HFF-Myc (cell line): ENCODE measurements at regions not wholly inside any gene's neighbourhood (a gene's known extent, or its start where the extent isn't known, plus 50 kb on each side); places are given as distances from the start of the nearest gene placed in this dataset.

ENCODE experiments used
- DNase-seq: peaks from one replicate; pipeline ENCODE4 v3.0.0-alpha.2; 2011; ENCODE audit warnings: low read depth; ENCODE audit errors: extremely low read depth
- H3K4me3 ChIP-seq: replicated peaks from 2 replicates; pipeline ENCODE4 v1.5.1; 2011; ENCODE audit warnings: low read depth, mild to moderate bottlenecking, control low read depth, low read length
- TF ChIP-seq, protein P1 (sequence below): IDR thresholded peaks from 2 replicates; pipeline ENCODE4 v1.5.1; 2012; ENCODE audit warnings: mild to moderate bottlenecking, low read depth, low read length, control low read depth; ENCODE audit errors: missing control alignments

DNA sequence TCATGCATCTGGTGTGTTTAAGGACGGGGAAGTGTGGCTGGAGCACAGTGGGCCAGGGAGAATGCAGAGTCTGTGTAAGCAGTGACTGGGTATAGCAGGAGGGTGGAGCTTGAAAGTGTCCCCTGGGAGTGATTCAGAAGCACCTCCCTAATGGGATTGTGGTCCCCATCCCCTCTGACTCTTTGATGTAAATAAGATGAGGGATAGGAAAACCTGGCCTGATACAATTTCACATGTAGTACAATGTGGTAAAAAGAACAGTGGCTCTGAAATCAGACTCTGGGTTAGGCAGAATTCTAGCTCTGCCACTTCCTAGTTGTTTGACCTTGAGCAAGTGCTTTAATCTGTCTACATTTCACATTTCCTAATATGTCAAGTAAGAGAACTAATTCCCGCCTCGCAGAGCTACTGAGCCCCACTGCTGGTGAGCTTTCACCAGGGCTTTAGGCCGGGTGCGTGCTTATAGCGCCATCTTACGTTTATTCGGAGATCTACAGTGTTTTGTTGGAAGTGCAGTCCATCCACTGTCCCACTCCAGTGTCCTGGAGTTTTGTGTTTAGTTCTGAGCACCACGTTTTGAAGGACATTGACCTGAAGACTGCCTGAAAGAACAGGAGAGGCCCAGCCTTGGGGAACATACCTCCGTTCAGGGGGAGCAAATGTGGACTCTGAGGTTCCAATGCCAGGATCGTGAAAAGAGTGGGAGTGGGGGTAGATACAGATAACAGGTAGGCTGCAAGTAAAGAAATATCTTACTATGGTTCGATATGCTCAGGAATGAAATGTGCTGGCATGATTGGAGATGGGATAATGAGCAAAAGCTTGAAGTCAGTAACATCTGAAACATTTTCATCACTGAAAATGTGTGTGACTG lies 51.2 kb upstream of the TESK1 start:
- TF ChIP-seq, protein P1, sequence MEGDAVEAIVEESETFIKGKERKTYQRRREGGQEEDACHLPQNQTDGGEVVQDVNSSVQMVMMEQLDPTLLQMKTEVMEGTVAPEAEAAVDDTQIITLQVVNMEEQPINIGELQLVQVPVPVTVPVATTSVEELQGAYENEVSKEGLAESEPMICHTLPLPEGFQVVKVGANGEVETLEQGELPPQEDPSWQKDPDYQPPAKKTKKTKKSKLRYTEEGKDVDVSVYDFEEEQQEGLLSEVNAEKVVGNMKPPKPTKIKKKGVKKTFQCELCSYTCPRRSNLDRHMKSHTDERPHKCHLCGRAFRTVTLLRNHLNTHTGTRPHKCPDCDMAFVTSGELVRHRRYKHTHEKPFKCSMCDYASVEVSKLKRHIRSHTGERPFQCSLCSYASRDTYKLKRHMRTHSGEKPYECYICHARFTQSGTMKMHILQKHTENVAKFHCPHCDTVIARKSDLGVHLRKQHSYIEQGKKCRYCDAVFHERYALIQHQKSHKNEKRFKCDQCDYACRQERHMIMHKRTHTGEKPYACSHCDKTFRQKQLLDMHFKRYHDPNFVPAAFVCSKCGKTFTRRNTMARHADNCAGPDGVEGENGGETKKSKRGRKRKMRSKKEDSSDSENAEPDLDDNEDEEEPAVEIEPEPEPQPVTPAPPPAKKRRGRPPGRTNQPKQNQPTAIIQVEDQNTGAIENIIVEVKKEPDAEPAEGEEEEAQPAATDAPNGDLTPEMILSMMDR = peak; percentile 85
- H3K4me3 ChIP-seq = no peak overlapping the region
- DNase-seq = peak; percentile 45

DNA sequence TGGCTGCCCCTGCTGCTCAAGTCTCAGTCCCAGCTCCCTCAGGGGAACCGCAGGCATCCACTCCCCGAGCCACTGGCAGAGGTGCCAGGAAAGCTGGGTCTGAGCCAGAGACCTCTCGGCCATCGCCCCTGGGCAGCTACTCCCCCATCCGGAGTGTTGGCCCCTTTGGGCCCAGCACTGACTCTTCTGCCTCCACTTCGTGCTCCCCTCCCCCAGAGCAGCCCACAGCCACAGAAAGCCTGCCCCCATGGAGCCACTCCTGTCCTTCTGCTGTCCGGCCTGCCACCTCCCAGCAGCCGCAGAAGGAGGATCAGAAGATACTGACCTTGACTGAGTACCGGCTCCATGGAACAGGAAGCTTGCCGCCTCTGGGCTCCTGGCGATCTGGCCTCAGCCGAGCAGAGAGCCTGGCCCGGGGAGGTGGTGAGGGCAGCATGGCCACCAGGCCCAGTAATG lies 49.8 kb upstream of the TESK1 start:
- TF ChIP-seq, protein P1 = no peak
- no peak for DNase-seq
- no peak overlapping the region for H3K4me3 ChIP-seq
